Fibroblast of skin of left quadriceps (primary cell): ENCODE measurements at regions not wholly inside any gene's neighbourhood (a gene's known extent, or its start where the extent isn't known, plus 50 kb on each side); places are given as distances from the start of the nearest gene placed in this dataset.
A peak's percentile ranks its signal among the peaks of the same experiment; 100 is the strongest.

Experiments
- DNase-seq, 2 experiments: peaks; one replicate each; pipeline ENCODE4 v3.0.0-alpha.2; 2013; ENCODE audit warnings: low read depth in 2 of 2

DNA sequence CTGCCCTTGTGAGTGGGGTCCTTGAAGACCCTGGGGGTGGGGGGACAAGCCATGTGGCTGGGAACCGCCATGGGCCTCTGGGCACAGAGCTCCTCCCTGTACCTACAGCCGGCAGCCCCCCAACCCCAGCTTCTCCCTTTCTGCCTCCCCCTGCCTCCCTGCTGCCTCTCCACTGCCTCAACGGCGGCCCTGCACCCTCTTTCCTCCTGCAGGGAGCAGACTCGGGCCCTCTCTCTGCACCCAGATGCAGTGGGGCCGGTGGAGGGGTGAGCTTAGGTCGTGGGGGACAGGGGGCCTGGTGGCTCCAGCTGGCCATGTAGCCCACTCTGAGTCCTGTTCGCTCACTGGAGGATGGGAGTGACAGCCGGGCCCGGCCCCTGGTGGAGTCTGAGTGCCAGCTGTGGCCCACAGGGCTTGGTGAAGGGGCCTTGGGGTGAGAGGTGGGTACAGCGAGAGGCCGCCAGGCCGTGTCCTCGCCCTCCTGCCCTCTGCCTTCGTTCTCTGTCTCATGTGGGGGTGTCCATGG, 139.3 kb upstream of the COL5A1 start:
- DNase-seq: no peak

DNA sequence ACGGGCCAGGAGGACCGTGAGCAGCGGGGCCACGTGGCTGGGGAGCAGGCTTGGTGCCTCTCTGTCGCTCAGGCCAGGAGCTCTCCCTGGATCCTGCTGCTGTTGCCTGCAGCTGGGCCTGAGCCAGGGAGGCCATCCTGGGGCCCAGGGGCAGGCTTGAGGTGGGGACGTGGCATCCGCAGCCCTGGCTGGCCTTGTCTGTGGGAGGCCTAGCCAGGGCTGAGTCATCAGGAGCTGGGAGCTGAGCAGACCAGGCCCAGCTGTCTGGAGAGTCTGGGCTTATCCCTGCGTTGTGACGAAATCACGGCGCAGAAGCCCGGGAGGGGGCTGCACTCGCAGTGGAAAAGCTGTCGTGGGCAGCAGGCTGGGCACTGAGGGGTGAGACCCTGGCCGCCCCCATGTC, 138.8 kb upstream of the COL5A1 start:
- peak; percentile 95 to 96 for DNase-seq

DNA sequence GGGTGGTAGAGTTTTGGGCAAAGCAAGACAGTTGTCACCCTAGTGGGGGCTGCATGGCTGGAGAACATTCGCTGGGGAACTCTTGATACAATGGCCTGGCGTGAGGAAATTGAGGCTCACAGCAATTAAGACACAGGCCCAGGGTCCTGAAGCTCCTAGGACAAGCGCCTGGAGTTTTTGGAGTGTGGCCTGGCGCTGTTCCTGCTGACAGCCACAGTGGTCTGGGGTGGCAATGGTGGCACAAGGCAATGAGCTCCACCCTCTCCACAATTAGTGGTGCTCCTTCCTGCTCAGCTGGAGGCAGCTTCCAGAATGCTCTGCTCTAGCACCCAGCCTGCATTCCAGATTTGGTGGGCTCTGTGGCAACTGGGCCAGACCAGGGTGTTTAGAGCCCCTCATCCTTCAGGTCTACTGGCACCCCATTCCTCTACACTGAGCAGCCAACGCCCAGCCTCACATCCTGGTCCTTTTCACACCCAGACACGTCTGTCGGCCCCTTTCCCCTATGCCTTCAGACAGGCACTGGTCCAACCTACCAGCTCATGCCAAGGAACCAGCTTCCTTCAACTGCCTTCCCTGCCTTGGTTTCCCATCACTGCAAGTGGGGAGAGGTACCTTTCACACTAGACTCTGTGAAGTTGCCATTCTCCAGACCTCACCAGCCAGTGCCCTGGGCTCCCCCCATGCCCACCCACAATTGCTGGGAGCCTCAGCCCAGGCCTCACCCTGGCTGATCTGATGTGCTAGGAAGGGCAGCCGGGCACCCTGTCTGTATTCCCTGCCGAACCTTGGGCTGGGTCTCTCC, 138.1 kb upstream of the COL5A1 start:
- DNase-seq: no peak

DNA sequence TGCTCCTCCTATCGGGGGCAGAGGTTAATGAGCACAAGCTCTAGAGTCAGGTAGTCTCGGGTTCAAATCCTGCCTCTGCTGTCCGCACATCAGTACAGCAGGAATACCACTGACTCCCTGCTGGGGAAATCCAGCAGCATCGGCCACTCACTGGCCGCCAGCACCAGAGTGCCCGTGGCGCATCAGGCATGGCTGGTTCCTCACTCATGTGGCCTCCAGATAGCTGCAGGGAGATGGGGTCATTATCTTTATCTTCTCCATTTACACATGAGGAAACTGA, 137.6 kb upstream of the COL5A1 start:
- no peak for DNase-seq

DNA sequence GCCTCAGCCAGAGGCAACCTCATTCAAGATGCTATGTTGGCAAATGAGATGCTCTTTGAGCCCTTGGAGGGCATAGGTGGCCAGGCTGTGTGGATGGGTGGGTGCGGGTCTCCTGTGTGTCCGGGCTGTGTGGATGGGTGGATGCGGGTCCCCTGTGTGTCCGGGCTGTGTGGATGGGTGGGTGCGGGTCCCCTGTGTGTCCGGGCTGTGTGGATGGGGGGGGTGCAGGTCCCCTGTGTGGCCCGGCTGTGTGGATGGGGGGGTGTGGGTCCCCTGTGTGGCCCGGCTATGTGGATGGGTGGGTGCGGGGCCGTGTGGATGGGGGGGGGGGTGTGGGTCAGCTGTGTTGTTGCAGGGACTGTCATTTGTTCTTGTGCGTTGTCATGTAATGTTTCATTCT, 136.6 kb upstream of the COL5A1 start:
- DNase-seq: no peak

DNA sequence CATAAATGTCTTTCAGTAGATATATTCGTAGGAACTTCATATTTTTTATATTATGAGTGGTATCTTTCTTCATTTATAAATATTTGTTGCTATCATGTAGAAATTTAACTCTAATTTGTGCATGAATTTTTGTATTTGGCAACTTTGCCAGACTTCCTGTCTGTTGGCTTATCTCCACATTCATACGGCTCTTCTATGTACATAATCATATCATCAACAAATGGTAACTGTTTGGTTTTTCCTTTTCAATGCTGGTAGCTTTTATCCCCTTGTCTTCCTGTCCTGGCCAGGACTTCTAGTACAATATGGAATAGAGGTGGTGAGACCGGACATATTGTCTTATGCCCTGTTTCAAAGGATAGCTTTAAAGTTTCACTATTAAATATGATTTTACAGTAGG, 132.3 kb upstream of the COL5A1 start:
- DNase-seq: no peak

DNA sequence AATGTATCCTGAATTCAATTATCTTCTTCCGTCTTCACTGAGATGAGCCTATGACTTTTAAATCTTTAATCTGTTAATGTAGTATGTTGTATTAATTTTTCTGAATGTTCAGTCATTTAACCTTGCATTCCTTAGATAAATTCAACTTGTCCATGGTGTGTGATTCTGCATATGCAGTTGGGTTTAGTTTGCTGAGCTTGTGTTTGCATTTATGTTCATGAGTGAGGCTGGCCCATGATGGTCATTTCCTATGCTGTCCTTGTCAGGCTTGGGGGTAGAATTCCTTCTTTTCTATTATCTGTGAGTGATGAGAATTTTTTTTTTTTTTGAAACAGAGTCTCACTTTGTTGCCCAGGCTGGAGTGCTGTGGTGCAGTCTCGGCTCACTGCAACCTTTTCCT, 131.8 kb upstream of the COL5A1 start:
- no peak for DNase-seq

DNA sequence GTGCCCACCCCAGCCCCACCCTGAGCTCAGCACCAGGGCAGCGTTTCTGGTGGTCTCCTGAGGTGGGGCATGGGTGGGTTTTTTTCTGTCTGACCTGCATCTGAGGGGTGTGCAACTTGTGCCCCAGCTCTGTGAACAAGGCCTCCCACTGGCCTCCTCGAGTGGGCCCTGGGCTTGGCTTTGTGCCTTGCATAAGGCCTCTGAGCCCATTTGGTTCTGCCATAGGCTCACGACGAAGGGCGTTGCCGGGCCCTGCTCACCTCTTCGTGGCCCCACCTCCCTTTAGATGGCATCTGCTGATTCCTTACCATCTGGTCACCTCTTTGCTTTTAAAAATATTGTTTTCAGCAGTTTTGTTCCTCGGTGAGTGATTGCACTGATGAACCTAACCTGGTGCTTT, 127.1 kb upstream of the COL5A1 start:
- DNase-seq: no peak

DNA sequence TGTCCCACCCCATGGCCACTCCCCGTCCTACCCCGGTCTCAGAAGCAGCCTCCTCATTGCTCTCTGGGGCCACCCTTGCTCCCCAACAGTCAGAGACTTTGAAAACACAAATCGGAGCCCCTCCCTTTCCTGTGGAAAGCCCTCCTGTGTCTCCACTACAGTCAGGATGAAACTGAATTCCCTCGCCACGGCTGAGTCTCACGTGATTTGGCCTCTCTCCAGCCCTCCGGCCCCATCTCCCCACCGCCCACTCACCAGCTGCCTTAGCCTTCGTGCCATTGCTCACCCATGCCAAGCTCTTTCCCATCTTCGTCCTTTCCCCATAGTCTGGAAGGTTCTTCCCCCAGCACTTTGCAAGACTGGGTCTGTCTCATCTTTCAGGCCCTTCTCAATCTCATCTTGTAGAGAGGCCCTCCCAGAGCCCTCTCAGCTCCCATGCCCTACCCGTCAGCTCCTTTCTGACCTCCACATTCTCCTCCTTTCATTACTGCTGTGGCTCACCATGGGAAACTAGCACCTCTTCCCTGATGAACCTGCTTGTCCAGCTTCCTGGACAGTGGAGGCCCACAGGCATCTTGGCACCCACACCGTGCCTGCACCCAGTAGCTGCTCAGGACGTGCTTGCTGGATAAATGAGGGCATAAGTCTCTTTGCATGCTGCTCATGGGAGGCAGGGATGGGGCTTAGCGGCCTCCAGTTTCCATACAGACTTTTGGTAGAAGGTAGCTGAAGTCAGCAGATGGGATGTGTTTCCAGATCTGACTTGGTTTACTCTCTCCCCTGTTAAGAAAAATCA, 126.4 kb upstream of the COL5A1 start:
- DNase-seq: no peak

DNA sequence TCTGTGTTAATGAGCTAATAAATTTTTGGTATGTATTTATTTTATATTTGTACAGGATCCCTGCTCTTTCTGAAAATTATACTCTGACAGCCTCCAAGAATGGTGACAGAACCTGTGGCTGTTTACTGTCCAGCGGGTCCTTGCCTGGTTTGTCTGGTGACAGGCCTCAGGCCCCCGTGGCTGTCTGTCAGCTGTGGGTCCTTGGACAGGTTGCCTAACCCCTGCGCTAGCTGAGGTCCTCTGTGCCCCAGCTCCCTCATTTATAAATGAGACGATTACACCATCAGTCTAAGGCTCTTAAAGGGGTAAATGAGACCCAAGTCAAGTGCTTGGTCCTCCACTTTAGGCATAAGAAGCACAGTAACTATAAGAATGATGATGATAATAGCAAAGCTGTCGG, 125.1 kb upstream of the COL5A1 start:
- DNase-seq: no peak

DNA sequence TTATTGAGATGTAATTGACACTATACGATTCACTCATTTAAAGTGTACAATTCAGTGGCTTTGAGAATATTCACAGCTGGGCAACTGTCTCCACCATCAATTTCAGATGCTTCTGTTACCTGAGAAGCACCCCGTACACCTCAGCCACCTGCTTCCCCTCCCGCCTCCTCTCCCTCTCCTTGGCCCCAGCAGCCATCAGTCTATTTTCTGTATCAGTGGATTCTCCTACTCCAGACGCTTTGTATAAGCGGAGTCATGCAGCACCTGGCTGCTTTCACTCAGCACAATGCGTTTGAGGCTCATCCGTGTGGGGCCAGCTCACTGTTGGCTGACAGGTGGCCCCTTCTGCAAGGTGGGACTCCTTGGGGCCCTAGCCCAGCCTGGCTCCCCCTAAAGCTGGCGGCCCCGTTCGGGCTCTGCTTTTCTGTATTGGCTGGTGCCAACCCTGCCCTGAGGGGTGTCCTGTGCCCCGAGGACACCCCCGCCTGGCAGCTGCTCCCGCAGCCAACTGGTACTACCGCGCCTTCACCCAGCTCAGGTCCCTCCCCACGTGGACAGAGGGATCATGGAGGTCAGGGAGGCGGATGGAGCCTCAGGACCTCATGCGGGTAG, 124.4 kb upstream of the COL5A1 start:
- DNase-seq: no peak

DNA sequence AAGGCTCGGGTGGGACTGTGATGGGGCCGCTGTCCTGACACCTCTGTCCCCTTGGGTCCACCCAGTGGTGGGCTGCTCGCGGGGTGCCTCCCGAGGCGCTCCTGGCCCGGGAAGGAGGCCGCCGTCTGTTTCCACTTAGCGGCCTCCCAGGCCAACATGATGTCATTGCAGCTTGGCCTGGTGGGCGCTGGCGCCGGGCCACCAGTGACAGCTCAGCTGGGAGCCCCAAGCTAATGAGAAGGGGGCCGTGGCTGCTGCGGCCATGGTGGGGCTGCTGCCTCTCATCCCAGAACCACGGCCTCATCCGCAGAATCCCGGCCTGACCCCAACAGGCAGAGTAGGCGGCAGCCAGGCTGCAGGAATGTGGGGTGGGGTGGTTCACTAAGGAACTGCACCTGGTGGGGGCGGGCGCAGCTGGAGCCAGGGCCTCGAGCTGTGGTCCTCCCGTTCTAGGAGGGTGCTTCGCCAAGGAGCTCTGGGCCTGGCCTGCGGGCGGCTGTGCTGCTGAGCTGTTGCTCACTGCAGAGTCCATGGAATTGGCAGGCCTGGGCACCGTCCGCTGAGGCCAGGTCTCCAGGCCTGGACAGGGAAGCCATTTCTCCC, 123.5 kb upstream of the COL5A1 start:
- DNase-seq: no peak

DNA sequence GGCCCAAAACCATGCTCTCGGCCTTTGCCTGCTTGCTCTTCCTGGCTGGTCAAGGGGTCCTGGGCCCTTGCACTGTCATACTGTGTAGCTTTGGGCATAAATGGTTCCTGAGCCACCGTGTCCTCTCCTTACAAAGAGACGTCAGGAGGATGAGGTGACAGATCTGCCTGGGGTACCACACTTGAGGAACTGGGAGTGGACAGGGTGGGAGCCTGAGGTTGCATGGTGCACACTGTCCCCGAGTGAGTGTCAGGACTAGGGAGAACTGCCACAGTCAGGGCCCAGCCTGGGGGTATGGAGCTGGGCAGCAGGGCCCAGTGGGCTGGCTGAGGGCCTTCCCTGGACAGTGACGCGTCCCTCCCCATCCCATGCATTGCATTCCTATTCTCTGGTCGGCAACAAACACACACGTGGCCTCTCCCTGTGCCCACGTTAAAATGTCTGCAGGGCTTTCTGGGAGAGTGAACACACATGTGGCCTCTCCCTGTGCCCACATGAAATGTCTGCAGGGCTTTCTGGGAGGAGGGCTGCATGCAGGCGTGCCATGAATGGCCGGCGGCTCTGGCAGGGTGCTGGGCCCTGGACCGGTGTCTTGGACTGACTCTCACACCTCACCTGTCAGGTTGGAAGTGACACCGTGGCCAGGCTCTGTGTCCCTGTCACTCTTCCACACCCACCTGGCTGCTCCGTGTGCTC, 122.1 kb upstream of the COL5A1 start:
- DNase-seq: no peak

DNA sequence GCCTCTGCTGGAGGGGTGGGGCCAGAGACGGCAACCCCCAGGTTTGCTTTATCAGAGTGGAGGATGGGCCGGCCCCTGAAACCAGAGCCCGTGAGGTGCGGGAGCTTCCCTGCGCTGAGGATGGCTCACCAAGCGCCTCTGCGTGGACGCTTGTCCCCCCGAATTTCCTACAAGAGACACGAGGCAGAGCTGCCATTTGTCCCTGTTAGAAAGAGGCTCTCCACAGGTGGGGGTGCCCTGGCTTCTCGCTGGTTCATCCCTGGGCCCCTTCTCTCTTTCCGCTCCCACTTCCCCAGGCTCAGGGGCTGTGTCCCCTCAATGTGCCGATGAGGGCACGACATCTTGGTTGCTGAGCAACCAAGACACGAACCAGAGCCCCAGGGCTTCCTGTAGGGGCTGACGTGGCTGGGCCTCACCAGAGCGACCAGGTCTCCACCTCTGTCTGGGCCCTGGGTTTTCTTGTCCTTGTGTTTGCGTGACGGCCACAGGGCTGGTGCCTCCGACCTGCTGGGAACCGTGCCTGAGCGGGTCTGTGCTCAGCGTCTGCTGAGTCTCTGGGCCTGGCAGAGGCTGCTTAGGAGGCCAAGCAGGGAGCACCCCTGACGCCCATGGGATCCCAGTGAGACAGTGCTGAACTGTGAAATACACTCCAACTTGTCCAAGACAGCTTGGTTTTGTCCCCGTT, 119.6 kb upstream of the COL5A1 start:
- DNase-seq: no peak

DNA sequence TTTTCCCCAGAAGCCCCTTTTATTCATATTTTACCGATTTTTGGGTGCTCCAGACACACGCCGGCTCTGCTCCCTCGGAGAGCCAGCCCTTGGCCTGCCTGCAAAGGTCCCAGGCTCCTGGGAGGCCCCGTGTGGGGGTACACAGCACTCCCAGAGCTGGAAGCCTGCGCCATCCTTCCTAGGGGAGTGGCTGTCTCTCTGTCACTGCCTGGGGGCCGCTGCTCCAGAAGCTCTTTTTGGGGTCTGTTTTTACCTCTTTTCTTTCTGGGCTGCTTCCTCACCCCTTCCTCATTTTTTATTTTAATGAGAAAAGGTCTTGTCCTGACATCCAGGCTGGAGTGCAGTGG, 119.1 kb upstream of the COL5A1 start:
- no peak for DNase-seq

DNA sequence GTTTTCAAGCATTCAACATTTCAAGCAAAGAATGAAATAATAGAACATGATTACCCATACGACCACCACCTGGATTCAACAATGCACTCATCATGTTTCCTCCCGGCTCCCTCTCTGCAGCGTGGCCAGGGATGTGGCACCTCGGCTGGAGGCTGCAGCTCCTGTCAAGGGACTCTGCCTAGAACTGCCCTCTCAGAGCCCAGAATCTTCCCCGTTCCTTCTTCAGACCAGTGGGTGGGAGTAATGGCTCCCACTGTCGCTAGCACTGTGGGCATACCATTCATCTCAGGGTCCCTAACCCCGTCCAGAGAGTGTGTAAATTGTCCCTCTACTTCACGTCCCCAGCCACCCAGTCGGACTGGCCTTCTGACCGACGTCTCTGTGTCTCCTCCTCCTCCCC, 118.6 kb upstream of the COL5A1 start:
- DNase-seq: no peak

DNA sequence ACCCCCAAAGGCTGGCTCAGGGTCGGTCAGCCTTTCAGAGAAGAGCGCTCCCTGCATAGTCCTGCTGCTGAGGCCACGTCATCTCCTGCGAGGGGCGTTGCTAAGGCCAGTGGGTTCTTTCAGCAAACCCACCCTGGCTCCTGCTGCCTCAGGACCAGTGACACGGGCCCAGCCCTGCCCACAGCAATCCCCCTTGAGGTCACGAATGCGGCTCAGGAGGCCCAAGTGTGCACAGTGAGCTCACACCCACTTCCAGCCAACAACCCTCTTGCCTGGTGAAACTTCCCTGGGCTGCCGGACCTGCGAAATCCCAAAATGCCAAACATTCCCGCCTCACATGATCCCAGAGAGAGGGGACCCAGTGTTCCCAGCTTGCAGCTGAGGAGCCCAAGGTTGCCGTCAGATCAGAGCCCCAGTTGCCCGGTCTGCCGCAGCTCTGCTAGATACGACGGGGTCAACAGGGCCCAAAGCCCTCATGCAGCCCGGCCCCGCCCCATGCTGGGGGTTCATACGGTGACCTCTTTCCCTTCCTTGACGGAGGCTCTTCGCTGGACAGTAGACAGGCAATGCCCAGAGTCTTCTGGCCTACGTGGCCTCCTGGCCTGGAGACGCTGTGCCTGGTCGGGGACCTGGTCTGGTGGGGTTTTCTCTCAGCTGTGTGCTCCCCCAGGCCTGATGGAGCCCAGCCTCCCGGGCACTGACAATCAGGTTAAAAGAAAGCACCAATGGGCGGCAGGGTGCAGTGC, 116.4 kb upstream of the COL5A1 start:
- no peak for DNase-seq

DNA sequence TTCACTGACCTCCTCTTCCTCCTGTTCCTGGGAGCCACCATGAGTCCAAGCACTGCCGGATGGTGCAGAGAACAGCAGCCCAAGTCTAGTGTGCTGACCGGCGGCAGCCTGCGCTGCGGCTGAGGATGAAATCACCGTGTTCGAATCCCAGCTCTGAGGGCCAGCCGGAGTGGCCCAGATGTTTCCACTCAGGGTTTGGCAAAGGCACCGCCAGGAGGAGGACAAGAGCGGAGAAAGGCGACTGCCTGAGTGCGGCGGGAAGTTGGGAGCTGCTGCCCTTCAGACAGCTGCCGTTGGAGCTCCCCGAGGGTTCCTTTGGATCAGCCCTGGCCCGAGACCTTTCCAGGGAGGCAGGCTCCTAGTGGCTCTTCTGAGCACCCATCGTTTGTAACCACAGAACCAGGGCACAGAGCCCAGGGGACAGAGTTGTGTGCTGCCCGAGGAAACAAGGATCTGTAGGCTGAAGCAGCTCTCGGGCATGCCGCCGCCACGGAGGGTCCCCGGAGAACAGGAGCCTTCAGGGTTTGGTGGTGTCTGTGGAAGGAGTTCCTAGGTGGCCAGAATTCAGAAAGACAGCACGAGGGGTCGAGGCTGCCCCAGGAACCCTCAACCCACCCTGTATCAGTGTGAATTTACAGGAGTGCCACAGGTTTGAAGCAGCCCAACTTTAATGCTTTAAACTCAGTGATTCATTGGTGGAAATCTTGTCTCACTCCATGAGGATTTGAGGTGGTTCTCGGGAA, 115.6 kb upstream of the COL5A1 start:
- DNase-seq: no peak

DNA sequence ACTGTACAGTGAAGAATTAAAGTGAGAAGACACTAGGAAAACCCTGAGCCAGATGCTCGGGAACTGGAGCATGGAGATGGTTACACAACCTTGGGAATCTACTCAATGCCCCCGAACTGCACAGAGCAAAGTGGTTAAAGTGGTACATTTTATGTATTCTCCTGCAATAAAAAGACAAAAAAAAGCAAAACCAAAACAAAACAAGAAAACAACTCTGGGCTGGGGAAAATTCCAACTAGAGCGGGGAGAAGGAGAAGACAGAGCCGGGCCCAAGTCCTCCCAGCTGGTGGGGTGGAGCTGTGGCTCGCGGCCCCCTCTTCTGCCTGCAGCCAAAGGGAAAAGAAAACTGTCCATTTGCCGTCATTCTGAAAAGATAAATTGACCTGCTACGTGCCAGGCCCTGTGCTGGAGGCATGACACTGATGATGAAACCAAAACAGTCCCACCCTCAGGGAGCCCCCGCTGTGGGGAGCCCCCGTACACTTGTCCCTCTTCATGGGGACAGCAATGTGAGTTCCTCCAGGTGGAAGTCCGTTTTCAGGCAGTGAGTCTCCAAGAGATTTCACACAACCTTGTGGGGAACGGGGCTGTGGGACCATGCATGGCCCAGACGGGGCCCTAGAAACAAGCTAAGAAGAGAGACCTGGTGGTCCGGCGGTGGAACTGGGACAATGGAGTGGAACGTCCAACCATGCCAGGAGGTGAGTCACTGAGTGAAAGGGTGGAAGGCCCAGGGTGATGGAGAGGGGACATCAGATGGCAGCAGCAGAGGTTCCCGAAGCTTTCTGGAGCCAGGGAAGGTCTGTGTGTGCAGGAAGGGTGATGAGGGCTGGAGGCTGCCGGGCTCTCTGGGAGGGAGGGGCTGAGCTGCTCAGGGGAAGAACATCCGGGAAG, 114.8 kb upstream of the COL5A1 start:
- DNase-seq: peak in 1 of 2 experiments; percentile 31
